ENCODE measurements at regions not wholly inside any gene's neighbourhood (a gene's known extent, or its start where the extent isn't known, plus 50 kb on each side); places are given as distances from the start of the nearest gene placed in this dataset.

GRCh38 chr13:44120849-44121755 lies 241.4 kb downstream of the LACC1 start:
- no peak for DNase-seq (ENCODE audit: low read depth, low spot score)

GRCh38 chr13:44124352-44124751 lies 244.6 kb downstream of the LACC1 start:
- DNase-seq (ENCODE audit: low read depth, low spot score): no peak

GRCh38 chr13:44125943-44126469 lies 246.3 kb downstream of the LACC1 start:
- no peak for DNase-seq (ENCODE audit: low read depth, low spot score)

DNA sequence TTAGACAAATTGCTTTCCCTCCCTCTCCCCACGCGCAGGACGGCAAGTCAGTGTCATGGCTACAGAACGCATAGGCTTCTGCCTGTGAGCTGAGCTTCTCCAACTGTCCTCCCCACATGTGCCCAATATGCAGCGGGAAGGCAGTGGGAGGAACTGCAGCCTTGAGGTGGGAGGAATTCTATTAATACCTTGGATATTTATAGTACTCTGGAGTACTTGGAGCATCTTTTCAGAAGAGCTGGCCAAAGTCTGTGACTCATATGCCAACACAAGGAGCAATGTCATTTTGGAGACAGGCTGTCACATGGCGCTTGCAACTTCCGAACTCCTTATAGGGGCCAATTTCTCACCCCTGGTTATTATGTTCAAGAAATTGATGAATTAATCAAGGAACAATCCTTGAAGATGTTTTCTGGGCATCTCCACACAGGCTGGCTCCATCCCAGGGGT lies 245.0 kb upstream of the SERP2 start:
- no peak for DNase-seq (ENCODE audit: low read depth, low spot score)

DNA sequence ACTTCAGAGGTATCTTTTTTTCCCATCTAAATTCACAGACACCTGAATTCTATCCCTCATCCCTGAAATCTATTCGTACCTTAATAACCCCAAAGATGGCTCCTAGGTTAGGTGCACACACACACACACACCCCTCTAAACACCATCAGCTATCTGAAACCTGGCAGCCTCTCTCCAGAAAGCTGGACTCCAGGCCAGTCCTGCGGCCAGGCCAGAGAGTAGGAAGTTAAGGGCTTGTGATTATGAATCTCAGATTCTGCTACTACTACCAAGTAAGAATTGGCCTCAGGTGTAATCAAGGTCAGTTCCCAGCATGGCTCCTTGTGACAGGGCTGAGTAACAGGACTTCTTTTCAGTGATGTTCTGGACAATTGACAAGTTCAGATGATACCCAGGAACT lies 244.2 kb upstream of the SERP2 start:
- DNase-seq (ENCODE audit: low read depth, low spot score): no peak

DNA sequence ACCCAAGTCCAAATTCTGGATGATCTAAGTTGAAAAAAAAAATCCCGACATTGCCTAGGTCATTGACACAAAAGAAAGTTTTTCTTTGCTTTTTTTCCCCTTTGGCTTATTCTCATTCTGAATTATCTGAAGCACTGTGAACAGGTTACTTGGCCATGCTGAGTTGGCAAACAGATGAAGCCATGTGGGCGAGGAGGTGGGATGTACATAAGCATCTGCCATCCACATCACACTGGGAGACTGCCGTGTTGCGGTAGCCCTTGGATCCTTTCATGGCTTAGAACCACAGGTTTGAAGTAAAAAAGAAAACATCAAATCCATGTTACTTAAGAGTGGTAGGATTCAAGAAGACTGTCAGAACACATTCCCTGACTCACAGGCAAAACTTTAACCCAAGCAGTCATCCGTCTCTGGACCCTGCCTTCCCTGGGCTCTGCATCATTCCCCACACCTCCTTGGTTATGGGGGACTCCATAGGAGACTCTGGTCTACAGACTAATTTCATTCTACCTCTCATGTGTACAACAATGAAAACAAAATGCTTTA lies 242.5 kb upstream of the SERP2 start:
- DNase-seq (ENCODE audit: low read depth, low spot score): no peak

DNA sequence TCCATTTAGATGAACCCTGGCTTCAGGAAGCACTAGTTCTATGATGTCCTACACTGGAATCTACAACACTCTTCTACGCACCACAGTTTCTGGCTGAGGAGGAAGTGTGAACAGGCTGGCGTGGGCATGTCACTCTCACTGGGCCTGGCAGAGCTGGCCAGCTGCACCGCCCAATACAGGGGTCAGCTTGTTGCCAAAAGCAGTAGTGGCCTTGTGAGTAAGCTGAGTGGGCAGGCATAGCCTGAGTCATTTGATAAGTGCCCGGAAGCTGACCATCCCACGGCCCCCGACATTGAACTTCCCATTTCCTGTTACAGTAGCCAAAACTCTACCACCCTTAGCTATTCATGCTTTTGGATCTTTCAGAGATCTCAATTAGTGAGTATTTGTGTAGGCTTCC lies 240.9 kb upstream of the SERP2 start:
- DNase-seq (ENCODE audit: low read depth, low spot score): no peak

GRCh38 chr13:44133626-44134025 lies 240.0 kb upstream of the SERP2 start:
- DNase-seq (ENCODE audit: low read depth, low spot score): no peak

DNA sequence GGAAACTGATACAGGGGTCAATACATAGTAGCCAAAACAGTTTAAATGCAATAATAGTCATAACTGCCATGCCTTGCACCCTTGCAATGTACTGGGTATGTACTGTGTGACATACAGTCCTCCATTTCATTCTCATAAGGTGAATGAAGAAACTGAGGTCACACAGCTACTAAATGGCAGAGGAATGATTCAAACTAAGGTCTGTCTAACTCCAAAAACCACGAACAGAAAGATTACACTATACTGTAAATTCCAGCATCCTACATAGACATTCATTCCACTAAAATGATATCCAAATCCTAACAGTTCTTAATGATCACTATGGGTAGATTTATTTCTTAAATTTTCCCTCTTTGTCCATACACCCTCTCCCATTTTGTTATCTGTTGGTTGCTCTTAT lies 238.1 kb upstream of the SERP2 start:
- no peak for DNase-seq (ENCODE audit: low read depth, low spot score)

GRCh38 chr13:44136696-44137268 lies 236.8 kb upstream of the SERP2 start:
- no peak for DNase-seq (ENCODE audit: low read depth, low spot score)

DNA sequence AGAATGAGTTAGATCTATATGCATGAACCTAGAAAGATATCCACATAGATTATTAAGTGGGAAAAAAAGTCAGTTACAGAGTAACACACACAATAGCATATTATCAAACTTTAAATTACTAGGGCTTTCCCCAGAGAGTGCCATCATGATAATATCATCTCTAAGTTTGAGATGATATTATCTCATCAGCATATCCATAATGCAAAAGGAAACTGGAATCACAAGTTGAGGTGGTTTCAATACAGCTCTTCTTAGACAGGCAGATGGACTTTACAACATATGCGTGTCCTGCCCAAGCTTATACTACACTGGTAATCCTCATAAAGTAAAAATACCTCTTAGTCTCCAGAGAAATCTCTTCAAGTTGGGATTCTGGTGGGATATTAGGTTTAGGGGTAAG lies 236.2 kb upstream of the SERP2 start:
- no peak for DNase-seq (ENCODE audit: low read depth, low spot score)

DNA sequence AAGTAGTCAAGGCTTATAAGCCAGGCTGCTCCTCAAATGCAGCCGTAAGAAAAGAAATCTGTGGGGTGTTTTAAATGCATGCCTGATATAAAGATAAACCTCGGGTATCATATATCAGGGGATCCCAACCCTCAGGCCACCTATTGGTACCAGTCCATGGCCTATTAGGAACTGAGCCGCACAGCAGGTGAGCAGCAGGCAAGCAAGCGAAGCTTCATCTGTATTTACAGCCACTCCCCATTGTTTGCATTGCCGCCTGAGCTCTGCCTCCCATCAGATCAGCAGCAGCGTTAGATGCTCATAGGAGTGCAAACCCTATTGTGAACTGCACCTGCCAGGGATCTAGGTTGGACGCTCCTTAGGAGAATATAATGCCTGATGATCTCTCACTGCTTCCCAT lies 233.5 kb upstream of the SERP2 start:
- no peak for DNase-seq (ENCODE audit: low read depth, low spot score)

DNA sequence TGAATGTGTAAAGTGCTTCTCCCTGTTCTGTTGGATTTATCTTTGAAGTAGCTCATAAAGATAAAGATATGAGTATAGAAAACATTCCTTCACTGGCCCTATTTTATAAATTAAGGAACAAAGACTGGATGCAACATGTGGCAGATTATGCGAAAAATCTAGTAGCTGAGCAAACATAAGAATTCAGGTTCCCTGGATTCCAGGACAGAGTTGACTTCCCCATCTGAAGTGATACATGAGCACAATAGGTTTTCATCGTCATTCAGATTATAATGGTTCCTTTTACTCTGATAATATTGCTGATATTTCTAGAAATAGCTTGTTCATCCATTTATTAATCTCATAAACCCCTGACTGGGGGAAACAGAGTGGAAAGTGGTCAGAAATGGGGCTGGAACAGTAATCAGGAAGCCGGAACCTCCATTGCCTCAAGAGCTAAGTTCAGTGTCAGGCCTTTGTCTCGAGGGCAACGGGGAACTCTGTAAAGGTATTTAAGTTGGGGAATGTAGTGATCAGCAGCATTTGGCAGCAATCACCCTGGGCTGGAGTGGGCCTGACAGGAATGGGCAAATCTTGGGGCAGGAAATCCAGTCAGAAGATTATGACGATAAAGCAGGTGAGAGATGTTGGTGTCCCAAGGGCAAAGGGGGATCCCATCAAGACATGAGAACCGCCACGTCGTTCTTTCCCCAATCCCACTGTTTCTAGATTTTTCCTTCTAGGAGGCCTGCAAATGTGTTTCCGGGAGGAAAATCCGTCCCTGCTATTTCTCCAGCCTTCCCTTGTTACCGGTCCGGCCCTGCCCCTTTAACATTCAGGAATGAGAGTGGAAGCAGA lies 232.5 kb upstream of the SERP2 start:
- no peak for DNase-seq (ENCODE audit: low read depth, low spot score)

- DNase-seq (ENCODE audit: low read depth, low spot score): peak; percentile 74
These were observed 231.7 kb upstream of the SERP2 start for GRCh38 chr13:44141725-44142539.

DNA sequence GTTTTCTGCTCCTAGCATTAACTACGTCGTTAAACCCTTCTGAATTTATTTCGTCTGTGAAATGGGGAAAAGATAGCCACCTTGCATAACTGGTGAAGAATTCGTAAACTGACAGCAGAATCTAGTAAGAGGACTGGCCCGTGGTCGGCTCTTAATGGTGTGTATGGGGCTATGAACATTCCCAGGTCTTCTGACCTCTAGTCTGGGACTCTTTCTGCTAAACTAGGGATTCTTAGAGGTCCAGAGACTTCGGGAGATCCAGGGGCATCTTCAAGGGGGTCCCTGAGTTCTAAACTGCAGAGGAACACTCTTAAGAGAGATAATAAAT lies 231.1 kb upstream of the SERP2 start:
- DNase-seq (ENCODE audit: low read depth, low spot score): no peak

DNA sequence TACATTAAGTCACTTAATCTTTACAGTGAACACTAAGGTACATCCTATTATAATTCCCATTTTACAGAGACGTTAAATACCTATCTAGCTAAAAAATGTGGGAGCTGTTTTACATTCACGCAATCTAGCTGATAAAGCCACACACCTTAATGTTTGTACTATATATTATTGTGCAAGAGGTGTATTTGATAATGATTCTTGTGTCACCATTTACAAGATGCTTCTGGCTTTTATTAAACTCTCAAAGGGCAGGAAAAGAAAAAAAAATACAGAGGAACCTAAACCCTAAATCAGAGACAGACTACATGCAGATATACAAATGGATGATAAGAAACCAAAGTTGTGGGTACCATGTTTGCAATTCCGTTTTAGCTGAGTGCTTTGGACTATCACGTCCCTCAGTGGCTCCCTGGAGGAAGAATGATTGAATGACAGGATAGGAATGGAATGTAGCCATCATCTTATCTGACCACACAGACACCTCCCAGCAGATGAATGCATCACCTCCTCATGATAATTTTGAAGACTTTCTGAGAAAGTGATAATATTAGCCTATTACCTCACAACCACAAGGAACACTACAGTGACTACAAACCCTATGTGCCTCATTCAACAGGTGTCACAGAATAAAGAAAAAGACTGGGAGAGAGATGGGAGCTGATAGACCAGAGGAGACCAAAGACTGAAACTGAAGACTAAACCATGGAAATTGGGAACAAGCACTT lies 230.5 kb upstream of the SERP2 start:
- DNase-seq (ENCODE audit: low read depth, low spot score): no peak

DNA sequence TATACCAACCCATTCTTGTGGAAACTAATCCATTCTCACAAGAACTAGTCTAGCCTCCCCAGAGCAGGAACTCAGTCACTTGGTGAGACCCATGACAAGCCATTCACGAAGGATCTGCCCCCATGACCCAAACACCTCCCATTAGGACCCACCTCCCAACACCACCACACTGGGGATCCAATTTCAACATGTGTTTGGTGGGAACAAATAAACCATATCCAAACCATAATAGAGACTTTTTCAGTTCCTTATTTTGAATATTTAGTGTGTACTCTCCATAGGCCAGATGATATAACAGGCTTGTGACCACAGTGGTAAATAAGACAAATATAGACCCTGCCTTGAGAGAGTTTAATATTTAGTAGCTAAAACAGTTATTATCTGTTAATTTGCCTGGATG lies 227.5 kb upstream of the SERP2 start:
- no peak for DNase-seq (ENCODE audit: low read depth, low spot score)

- DNase-seq (ENCODE audit: low read depth, low spot score): no peak
These were observed 226.4 kb upstream of the SERP2 start for GRCh38 chr13:44147233-44147632.

DNA sequence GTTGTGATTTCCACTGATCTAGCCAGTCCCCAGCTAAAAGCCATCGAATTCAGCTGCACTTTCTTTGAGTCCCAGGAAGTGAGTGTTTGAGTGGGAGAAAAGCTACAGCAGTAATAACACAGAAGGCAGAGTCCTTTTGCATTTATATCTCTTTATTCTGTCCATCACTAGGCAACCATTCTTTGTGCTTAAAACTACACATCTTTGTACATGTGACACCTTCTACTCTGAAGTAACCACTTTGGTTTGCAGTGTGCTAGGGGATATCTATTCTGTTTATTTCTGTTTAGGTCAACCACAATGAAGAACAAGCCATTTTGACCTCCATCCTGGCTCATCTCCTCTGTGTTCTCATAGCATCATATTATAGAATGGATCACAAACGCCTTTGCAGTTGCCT lies 226.0 kb upstream of the SERP2 start:
- no peak for DNase-seq (ENCODE audit: low read depth, low spot score)

- no peak for DNase-seq (ENCODE audit: low read depth, low spot score)
These were observed 225.3 kb upstream of the SERP2 start for GRCh38 chr13:44148159-44148914.
